ENCODE measurements at regions not wholly inside any gene's neighbourhood (a gene's known extent, or its start where the extent isn't known, plus 50 kb on each side); places are given as distances from the start of the nearest gene placed in this dataset.

- TF ChIP-seq CTCF (IDR thresholded peaks at IDR 0.05): no peak
- no peak for TF ChIP-seq EP300 (IDR thresholded peaks at IDR 0.05)
- TF ChIP-seq POLR2A (IDR thresholded peaks at IDR 0.05): no peak
Measured at GRCh38 chr2:104046466-104046865, 807.4 kb upstream of the POU3F3 start.
